HEK293T (cell line): ENCODE measurements at regions not wholly inside any gene's neighbourhood (a gene's known extent, or its start where the extent isn't known, plus 50 kb on each side); places are given as distances from the start of the nearest gene placed in this dataset.

Source experiments
- CTBP1 ChIP-seq: fragments of 450-650 bp; IDR thresholded peaks from 2 replicates; pipeline ENCODE4 v1.6.1; 2016; ENCODE audit warnings: borderline replicate concordance
- FOXA1 ChIP-seq: fragments of 450-650 bp; IDR thresholded peaks from 2 replicates; pipeline ENCODE4 v1.6.1; 2016; ENCODE audit warnings: mild to moderate bottlenecking
- FOXK2 ChIP-seq: fragments of 450-650 bp; IDR thresholded peaks from 2 replicates; pipeline ENCODE4 v1.6.1; 2016; ENCODE audit warnings: mild to moderate bottlenecking
- FOXM1 ChIP-seq: fragments of 450-650 bp; IDR thresholded peaks from 2 replicates; pipeline ENCODE4 v1.6.1; 2017; ENCODE audit warnings: mild to moderate bottlenecking, borderline replicate concordance
- PKNOX1 ChIP-seq: fragments of 450-650 bp; IDR thresholded peaks from 2 replicates; pipeline ENCODE4 v1.6.1; 2016
- SP1 ChIP-seq: fragments of 450-650 bp; IDR thresholded peaks from 2 replicates; pipeline ENCODE4 v1.6.1; 2017

- TF ChIP-seq SP1 (no peak), FOXA1 (no peak), CTBP1 (no peak), FOXM1 (no peak), PKNOX1 (no peak), FOXK2 (no peak)
Observed at GRCh38 chr7:83850125-83850524, 201.2 kb upstream of the SEMA3E start.
